Activated CD8-positive, alpha-beta T cell treated with anti-CD3 and anti-CD28 coated beads for 36 hours (primary cell): ENCODE measurements at regions not wholly inside any gene's neighbourhood (a gene's known extent, or its start where the extent isn't known, plus 50 kb on each side); places are given as distances from the start of the nearest gene placed in this dataset.

ENCODE experiments used
- ATAC-seq: fragments of 200-7000 bp; cut with Tn5 transposase; one replicate; pipeline ENCODE4 v1.10.0; 2021; ENCODE audit warnings: mild to moderate bottlenecking, moderate library complexity
- CTCF ChIA-PET: fragments of 350-600 bp; sonication (Branson Sonifier 250); formaldehyde crosslinking; loops from one replicate; lab custom pipeline; 2021; ENCODE audit warnings: antibody characterized with exemption; lab: Charles Lee
- POLR2A ChIA-PET: fragments of 350-600 bp; sonication (Branson Sonifier 250); formaldehyde crosslinking; loops from one replicate; lab custom pipeline; 2021; ENCODE audit warnings: antibody characterized with exemption; lab: Charles Lee
- DNase-seq: peaks from one replicate; pipeline ENCODE4 v3.0.0-alpha.2; 2020
- H3K27ac Mint-ChIP-seq: one replicate; pipeline ENCODE4 v1.8.0; 2021; ENCODE audit warnings: mild to moderate bottlenecking, mixed read lengths
- H3K27me3 Mint-ChIP-seq: one replicate; pipeline ENCODE4 v1.8.0; 2021; ENCODE audit warnings: mixed read lengths
- H3K36me3 Mint-ChIP-seq: one replicate; pipeline ENCODE4 v1.8.0; 2021; ENCODE audit warnings: low read depth, mixed read lengths
- H3K4me1 Mint-ChIP-seq: one replicate; pipeline ENCODE4 v1.8.0; 2021; ENCODE audit warnings: low read depth, mixed read lengths
- H3K4me3 Mint-ChIP-seq: one replicate; pipeline ENCODE4 v1.8.0; 2021; ENCODE audit warnings: mild to moderate bottlenecking, moderate library complexity, mixed read lengths
- H3K9me3 Mint-ChIP-seq: one replicate; pipeline ENCODE4 v1.8.0; 2021; ENCODE audit warnings: mixed read lengths
- CTCF ChIP-seq: fragments of 200-600 bp; IDR thresholded peaks from one replicate; pipeline ENCODE4 v1.8.0; 2022; ENCODE audit warnings: antibody characterized with exemption, mild to moderate bottlenecking
- intact Hi-C: fragments of 100-400 bp; cut with micrococcal nuclease; formaldehyde crosslinking; loops from one replicate; pipeline ENCODE4 v1.10.0; 2022

GRCh38 chr1:25035523-25036116 is 105.5 kb upstream of the RUNX3 start:
- Mint-ChIP-seq H3K27me3 (no peaks in the 10 kb centered on the region), H3K4me3 (no peak overlapping the region), H3K4me1 (peaks cover 67% of the 10 kb centered on the region), H3K27ac (no peak overlapping the region), H3K9me3 (no peaks in the 10 kb centered on the region), H3K36me3 (peaks cover 6% of the 10 kb centered on the region)
- CTCF ChIA-PET, result interaction anchor here (1.0 to 8.6 kb wide), 18 partner anchors 11 to 107 kb away, joined by 3 to 169 read pairs (median 20); partner anchors contain the start of gene RUNX3
- POLR2A ChIA-PET, result interaction anchor here (2.1 to 8.5 kb wide), 5 partner anchors 13 to 84 kb away, joined by 9 to 159 read pairs (median 15); no protein-coding TSS in a partner anchor
- no peak for DNase-seq
- TF ChIP-seq CTCF, result no peak
- no peak for ATAC-seq
- intact Hi-C loops, result loop anchor here (10.0 kb wide), 2 partner anchors 111 to 181 kb away; no protein-coding TSS in a partner anchor

GRCh38 chr1:25034736-25035522 is 104.9 kb upstream of the RUNX3 start:
- TF ChIP-seq CTCF, result no peak
- Mint-ChIP-seq H3K4me1 (peaks cover 74% of the 10 kb centered on the region), H3K4me3 (no peak overlapping the region), H3K27ac (no peak overlapping the region), H3K9me3 (no peaks in the 10 kb centered on the region), H3K27me3 (no peaks in the 10 kb centered on the region), H3K36me3 (peaks cover 6% of the 10 kb centered on the region)
- CTCF ChIA-PET, result interaction anchor here (1.0 to 8.6 kb wide), 9 partner anchors 25 to 107 kb away, joined by 3 to 169 read pairs (median 7); partner anchors contain the start of gene RUNX3
- intact Hi-C loops, result loop anchor here (5.0 to 10.0 kb wide), 4 partner anchors 43 to 180 kb away; no protein-coding TSS in a partner anchor
- ATAC-seq (peak; percentile 2), DNase-seq (peak; percentile 63)
- POLR2A ChIA-PET, result interaction anchor here (1.0 to 8.5 kb wide), 9 partner anchors 9 to 124 kb away, joined by 3 to 159 read pairs (median 9); no protein-coding TSS in a partner anchor

- DNase-seq (peak; percentile 61), ATAC-seq (no peak)
- CTCF ChIA-PET, result interaction anchor here (1.0 to 8.6 kb wide), 13 partner anchors 8 to 101 kb away, joined by 3 to 169 read pairs (median 5); no protein-coding TSS in a partner anchor
- Mint-ChIP-seq H3K36me3 (peaks cover 6% of the 10 kb centered on the region), H3K4me3 (no peak overlapping the region), H3K9me3 (no peaks in the 10 kb centered on the region), H3K27me3 (no peaks in the 10 kb centered on the region), H3K27ac (no peak overlapping the region), H3K4me1 (peaks cover 81% of the 10 kb centered on the region)
- intact Hi-C loops, result loop anchor here (2.0 to 10.0 kb wide), 5 partner anchors 42 to 179 kb away; no protein-coding TSS in a partner anchor
- TF ChIP-seq CTCF, result no peak
- POLR2A ChIA-PET, result interaction anchor here (0.6 to 8.5 kb wide), 14 partner anchors 10 to 123 kb away, joined by 3 to 159 read pairs (median 3); no protein-coding TSS in a partner anchor
Observed at GRCh38 chr1:25033828-25034705, 104.0 kb upstream of the RUNX3 start.

- TF ChIP-seq CTCF, result no peak
- intact Hi-C loops, result loop anchor here (2.0 to 10.0 kb wide), 5 partner anchors 41 to 178 kb away; no protein-coding TSS in a partner anchor
- ChIA-PET POLR2A (interaction anchor here (0.6 to 8.5 kb wide), 13 partner anchors 11 to 135 kb away, joined by 3 to 159 read pairs (median 3); no protein-coding TSS in a partner anchor), CTCF (interaction anchor here (0.9 to 8.6 kb wide), 12 partner anchors 9 to 100 kb away, joined by 3 to 169 read pairs (median 6); no protein-coding TSS in a partner anchor)
- Mint-ChIP-seq H3K27me3 (no peaks in the 10 kb centered on the region), H3K36me3 (peaks cover 3% of the 10 kb centered on the region), H3K4me3 (no peak overlapping the region), H3K4me1 (peaks cover 81% of the 10 kb centered on the region), H3K9me3 (no peaks in the 10 kb centered on the region), H3K27ac (no peak overlapping the region)
- ATAC-seq (no peak), DNase-seq (no peak)
Observed at GRCh38 chr1:25033030-25033827, 103.2 kb upstream of the RUNX3 start.
